Large intestine (tissue), 3 donors: ENCODE measurements at regions not wholly inside any gene's neighbourhood (a gene's known extent, or its start where the extent isn't known, plus 50 kb on each side); places are given as distances from the start of the nearest gene placed in this dataset.
A peak's percentile ranks its signal among the peaks of the same experiment; 100 is the strongest.
"Not testable (repeated sequence)": the region's sequence is repeated elsewhere in the genome, so short reads cannot be mapped to it uniquely, and the experiment has no call there.

Experiments used
- DNase-seq, 2 donors: peaks; one replicate each; pipeline versions ENCODE4 v3.0.0 to v3.0.0-alpha.2; 2013
- H3K27ac ChIP-seq: one replicate; pipeline ENCODE4 v1.5.1; 2013; ENCODE audit warnings: low read length
- H3K27me3 ChIP-seq: 2 replicates; pipeline ENCODE4 v1.6.1; 2013; ENCODE audit warnings: low read length; ENCODE audit not compliant: control insufficient read depth, insufficient read depth
- H3K36me3 ChIP-seq: 2 replicates; pipeline ENCODE4 v1.6.1; 2013; ENCODE audit warnings: low read length; ENCODE audit not compliant: control insufficient read depth, insufficient read depth
- H3K4me1 ChIP-seq: one replicate; pipeline ENCODE4 v1.6.1; 2013; ENCODE audit warnings: low read length; ENCODE audit not compliant: control insufficient read depth, insufficient read depth
- H3K4me3 ChIP-seq: one replicate; pipeline ENCODE4 v1.5.1; 2013; ENCODE audit warnings: low read length
- H3K9me3 ChIP-seq: one replicate; pipeline ENCODE4 v1.6.1; 2013; ENCODE audit warnings: mild to moderate bottlenecking, low read depth, low read length, moderate library complexity; ENCODE audit not compliant: control insufficient read depth
- WGBS: methylation state at CpG from one replicate; pipeline ENCODE4 v1.1.5; 2013; ENCODE audit warnings: low lambda C conversion rate; ENCODE audit not compliant: insufficient coverage; 5-methylcytosine and 5-hydroxymethylcytosine counted together

DNA sequence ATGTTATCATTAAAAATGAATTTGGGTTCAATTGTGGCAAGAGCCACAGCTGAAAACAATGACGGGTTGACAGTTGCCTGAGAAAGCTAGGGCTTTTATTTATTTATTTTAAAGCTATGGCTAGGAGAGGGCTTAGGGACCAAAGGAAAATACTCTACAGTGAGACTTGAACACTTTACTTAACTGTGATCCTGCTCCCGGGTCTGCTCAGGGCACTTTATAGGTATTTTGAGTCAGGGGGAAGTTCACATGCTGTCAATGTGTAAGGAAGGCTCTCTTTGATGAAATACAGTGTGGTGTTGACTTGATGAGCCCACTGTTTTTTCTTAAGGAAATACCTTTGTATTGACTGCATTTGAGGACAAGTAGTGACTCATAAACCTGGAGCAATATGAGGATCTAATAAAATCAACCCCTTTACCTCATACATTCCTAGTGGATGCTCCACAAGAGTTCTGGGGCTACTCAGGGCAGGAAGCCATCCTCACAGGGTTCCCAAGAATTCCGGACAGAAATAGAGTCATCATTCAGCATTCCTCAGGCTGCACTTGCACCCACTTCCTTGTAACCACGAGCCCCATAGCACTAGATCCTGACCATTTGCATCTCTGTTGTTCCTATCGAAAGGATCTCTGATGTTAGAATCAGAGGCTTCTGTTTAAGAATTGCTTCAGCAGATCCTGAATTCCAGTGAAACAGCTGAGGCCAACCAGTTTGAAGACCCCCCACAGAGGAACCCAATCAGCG is 61.0 kb upstream of the PNPLA4 start:
- H3K4me3 ChIP-seq, H3K27me3 ChIP-seq, H3K4me1 ChIP-seq, H3K36me3 ChIP-seq, H3K27ac ChIP-seq, H3K9me3 ChIP-seq, DNase-seq: not testable (repeated sequence)
- WGBS = no CpG with 5 or more reads among the region's 6 CpGs

DNA sequence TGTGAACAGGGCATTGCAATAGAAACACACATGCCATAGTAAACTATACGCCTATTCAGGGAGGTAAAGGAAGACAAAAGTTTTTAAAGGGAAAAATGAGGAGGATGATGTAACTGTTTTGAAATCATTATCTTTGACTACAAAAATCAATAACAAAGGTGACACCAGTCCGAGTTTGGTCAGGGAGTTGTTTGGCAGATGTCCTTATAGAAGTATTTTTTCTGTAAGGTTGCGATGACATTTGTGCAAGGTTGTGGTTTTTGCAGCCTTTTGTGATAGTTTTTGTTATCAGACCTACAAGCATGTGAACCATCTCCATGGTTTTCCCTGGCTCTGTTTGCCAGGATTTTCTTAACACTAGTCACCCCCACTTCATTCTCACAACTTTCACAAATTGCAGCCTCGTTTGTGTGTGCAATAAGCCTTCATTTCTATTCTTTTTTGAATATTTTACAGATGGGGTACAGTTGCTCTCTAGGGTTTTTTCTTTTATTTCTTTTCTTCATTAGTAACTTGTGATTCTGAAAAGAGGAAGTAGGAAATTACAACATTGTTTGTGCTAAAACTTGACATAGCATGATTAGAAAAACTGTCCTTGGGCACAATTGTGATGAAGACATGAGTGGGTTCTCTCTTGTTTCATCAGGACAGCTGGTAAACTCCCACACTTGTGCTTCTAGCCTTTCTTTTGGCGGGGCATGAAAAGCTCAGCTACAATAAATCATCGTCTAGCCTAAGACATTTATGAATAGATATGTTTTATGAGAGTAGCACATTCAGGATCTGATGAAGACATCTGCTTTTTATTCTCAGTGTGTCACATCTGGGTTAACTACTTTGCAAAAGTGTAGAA is 60.2 kb upstream of the PNPLA4 start:
- no peaks in the 10 kb centered on the region for H3K9me3 ChIP-seq
- no peaks in the 10 kb centered on the region for H3K4me1 ChIP-seq
- no peaks in the 10 kb centered on the region for H3K27me3 ChIP-seq
- no peaks in the 10 kb centered on the region for H3K36me3 ChIP-seq
- DNase-seq = no peak
- H3K4me3 ChIP-seq = no peak overlapping the region
- no CpG with 5 or more reads among the region's 6 CpGs for WGBS
- no peak overlapping the region for H3K27ac ChIP-seq

DNA sequence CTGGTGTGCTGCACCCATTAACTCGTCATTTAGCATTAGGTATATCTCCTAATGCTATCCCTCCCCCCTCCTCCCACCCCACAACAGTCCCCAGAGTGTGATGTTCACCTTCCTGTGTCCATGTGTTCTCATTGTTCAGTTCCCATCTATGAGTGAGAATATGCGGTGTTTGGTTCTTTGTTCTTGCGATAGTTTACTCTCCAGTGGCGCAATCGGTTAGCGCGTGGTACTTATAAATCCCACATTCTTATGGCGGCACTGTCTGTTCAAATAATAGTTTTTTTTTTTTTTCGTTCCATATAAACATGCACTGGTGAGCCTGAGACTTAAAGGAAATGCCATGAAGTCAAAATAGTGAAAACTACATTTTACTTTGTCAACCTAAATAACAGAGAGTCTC is 59.5 kb upstream of the PNPLA4 start:
- H3K27ac ChIP-seq, H3K4me3 ChIP-seq, H3K9me3 ChIP-seq, H3K36me3 ChIP-seq, DNase-seq, H3K27me3 ChIP-seq, H3K4me1 ChIP-seq: not testable (repeated sequence)
- no CpG with 5 or more reads among the region's 9 CpGs for WGBS

DNA sequence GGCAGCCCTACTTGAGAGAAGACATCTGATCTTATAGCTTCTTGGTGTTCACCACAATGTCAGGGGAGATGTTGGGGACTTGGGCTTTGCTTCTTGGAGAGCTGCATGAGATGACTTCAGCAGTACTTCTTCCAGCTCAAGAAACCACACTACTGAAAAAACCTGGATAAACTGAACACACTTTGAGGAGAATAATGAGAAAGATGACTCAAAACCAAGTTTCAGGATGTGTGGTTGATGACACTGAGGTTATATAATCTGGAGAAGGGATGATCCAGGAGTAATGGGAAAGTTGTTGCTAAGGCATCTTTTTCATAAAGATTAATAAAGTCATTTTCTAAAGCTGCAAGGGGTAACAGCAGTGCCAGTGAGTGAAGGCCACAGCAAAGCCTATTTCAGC is 58.4 kb upstream of the PNPLA4 start:
- no peak overlapping the region for H3K4me3 ChIP-seq
- no peaks in the 10 kb centered on the region for H3K27me3 ChIP-seq
- H3K4me1 ChIP-seq = no peaks in the 10 kb centered on the region
- H3K9me3 ChIP-seq = no peaks in the 10 kb centered on the region
- no peak for DNase-seq
- H3K27ac ChIP-seq = no peak overlapping the region
- H3K36me3 ChIP-seq = no peaks in the 10 kb centered on the region

DNA sequence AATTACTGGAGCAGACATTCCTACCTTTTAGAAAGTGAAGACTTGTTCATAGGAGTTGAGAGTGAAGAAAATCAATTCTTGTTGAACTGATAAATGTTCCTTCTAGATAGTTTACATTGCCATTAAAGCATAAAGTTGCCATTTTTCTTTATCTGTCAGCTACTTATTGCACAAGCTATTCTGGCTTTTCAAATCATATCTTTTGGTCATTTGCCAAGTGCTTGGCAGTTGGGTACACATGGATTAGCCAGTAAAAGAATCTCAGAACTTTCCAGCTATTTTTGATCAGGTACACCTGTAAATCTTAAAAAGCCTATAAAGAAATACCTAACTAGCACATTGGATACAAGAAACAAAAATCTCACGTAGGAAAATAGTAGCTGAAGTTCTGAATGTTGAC is 56.4 kb upstream of the PNPLA4 start:
- peak in 1 of 2 donors; percentile 2 for DNase-seq
- Histone ChIP-seq H3K27ac (no peak overlapping the region), H3K9me3 (no peaks in the 10 kb centered on the region), H3K4me1 (no peaks in the 10 kb centered on the region), H3K27me3 (no peaks in the 10 kb centered on the region), H3K36me3 (no peaks in the 10 kb centered on the region), H3K4me3 (no peak overlapping the region)
- WGBS = no CpG with 5 or more reads among the region's 1 CpG
